Parathyroid adenoma (tissue), 2 donors: ENCODE measurements at regions not wholly inside any gene's neighbourhood (a gene's known extent, or its start where the extent isn't known, plus 50 kb on each side); places are given as distances from the start of the nearest gene placed in this dataset.

Experiments used
- H2AFZ ChIP-seq: fragments of 300-600 bp; sonication (generic); one replicate; pipeline ENCODE4 v1.7.0; 2017; ENCODE audit warnings: antibody characterized with exemption, mild to moderate bottlenecking
- H3K27ac ChIP-seq: fragments of 300-600 bp; sonication (generic); one replicate; pipeline ENCODE4 v1.7.0; 2017
- H3K27me3 ChIP-seq: fragments of 300-600 bp; sonication (generic); one replicate; pipeline ENCODE4 v1.7.0; 2017; ENCODE audit warnings: low read length; ENCODE audit not compliant: control insufficient read depth, insufficient read depth
- H3K36me3 ChIP-seq: fragments of 300-600 bp; sonication (generic); one replicate; pipeline ENCODE4 v1.7.0; 2017; ENCODE audit warnings: low read length; ENCODE audit not compliant: control insufficient read depth, insufficient read depth
- H3K4me1 ChIP-seq: fragments of 300-600 bp; sonication (generic); one replicate; pipeline ENCODE4 v1.7.0; 2017; ENCODE audit warnings: control low read depth
- H3K4me2 ChIP-seq: fragments of 300-600 bp; sonication (generic); one replicate; pipeline ENCODE4 v1.7.0; 2017; ENCODE audit warnings: low read length
- H3K4me3 ChIP-seq: fragments of 300-600 bp; sonication (generic); one replicate; pipeline ENCODE4 v1.7.0; 2017; ENCODE audit warnings: low read depth, low read length
- H3K79me2 ChIP-seq: fragments of 300-600 bp; sonication (generic); one replicate; pipeline ENCODE4 v1.7.0; 2017; ENCODE audit warnings: control low read depth
- H3K9ac ChIP-seq: fragments of 300-600 bp; sonication (generic); one replicate; pipeline ENCODE4 v1.7.0; 2017; ENCODE audit warnings: mild to moderate bottlenecking
- H3K9me3 ChIP-seq: fragments of 300-600 bp; sonication (generic); one replicate; pipeline ENCODE4 v1.7.0; 2017; ENCODE audit warnings: low read length; ENCODE audit not compliant: control insufficient read depth
- TF ChIP-seq, protein P1 (sequence below): fragments of 300-600 bp; sonication (generic); IDR thresholded peaks from one replicate; pipeline ENCODE4 v1.7.0; 2017; ENCODE audit warnings: antibody characterized with exemption, mild to moderate bottlenecking
- donor health status: primary hyperparathyroidism.

DNA sequence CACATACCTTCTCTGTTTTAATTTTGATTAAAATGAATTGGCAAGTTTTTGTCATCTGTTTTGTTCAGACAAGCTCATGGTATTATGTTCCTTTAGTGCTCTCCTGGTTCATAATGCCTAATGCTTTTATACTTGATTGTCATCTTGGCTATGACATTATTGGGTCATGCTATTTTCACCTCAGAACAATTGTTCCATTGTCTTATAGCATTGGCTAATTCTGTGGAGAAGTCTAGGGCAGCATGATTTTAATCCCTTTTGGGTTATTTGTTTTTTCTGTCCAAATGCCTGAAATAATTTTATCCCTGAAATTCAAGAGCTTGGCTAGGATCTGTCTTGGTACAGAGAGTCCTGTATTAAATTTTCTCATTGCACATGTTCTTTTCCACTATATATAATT is 83.8 kb upstream of the CCDC85A start:
- Histone ChIP-seq H3K27me3 (no peaks in the 10 kb centered on the region), H3K9me3 (no peaks in the 10 kb centered on the region), H3K9ac (no peak overlapping the region), H2AFZ (no peak overlapping the region), H3K4me2 (no peak overlapping the region), H3K4me1 (no peaks in the 10 kb centered on the region), H3K36me3 (no peaks in the 10 kb centered on the region), H3K4me3 (no peak overlapping the region), H3K27ac (no peak overlapping the region), H3K79me2 (no peaks in the 10 kb centered on the region)
- TF ChIP-seq, protein P1, sequence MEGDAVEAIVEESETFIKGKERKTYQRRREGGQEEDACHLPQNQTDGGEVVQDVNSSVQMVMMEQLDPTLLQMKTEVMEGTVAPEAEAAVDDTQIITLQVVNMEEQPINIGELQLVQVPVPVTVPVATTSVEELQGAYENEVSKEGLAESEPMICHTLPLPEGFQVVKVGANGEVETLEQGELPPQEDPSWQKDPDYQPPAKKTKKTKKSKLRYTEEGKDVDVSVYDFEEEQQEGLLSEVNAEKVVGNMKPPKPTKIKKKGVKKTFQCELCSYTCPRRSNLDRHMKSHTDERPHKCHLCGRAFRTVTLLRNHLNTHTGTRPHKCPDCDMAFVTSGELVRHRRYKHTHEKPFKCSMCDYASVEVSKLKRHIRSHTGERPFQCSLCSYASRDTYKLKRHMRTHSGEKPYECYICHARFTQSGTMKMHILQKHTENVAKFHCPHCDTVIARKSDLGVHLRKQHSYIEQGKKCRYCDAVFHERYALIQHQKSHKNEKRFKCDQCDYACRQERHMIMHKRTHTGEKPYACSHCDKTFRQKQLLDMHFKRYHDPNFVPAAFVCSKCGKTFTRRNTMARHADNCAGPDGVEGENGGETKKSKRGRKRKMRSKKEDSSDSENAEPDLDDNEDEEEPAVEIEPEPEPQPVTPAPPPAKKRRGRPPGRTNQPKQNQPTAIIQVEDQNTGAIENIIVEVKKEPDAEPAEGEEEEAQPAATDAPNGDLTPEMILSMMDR: no peak

DNA sequence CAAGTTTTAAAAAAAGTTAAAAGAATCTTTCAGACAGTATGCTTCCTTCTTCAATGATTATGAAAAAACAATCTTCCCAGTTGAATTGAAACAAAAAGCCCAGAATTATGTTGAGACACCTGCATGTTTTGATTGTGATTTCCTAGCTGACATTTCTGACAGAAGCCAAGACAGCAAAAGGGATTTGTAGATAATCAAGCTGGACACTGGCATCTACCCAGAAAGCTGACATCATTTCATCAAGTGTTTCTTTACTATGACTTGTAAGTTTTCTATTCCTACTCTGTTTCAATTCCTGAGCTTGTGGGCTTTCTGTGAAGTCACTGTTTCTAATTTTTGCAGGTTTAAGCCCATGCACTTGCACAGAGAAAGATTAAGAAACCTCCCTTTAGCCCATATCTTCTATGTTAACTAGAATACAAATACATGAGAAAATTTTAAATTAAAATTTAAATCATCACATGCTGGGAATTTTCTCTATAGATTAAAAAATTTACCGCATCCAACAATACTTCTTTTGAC is 82.9 kb upstream of the CCDC85A start:
- no peaks in the 10 kb centered on the region for H3K4me1 ChIP-seq
- no peak overlapping the region for H3K4me3 ChIP-seq
- H3K27me3 ChIP-seq: no peaks in the 10 kb centered on the region
- H3K79me2 ChIP-seq: no peaks in the 10 kb centered on the region
- H3K9ac ChIP-seq: no peak overlapping the region
- no peak overlapping the region for H3K27ac ChIP-seq
- no peaks in the 10 kb centered on the region for H3K9me3 ChIP-seq
- H2AFZ ChIP-seq: no peak overlapping the region
- H3K36me3 ChIP-seq: no peaks in the 10 kb centered on the region
- H3K4me2 ChIP-seq: no peak overlapping the region
- TF ChIP-seq, protein P1: no peak

DNA sequence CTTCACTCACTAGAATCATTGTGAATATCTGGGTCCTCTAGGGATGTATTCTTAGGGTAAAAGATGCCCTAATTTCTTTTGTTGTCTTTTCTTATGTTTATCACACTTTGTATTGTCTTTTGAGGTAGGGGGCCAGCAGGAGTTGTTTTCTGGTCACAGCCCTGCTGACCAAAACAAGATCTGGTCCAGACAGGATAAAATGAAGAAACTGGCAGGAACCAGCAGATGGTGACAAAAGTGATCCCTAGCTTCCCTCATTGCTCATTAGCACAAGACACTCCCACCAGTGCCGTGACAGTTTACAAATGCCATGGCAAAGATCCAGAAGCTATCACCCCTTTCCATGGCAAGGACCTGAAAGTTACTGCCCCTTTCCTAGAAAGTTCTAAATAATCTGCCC is 81.7 kb upstream of the CCDC85A start:
- H3K4me1 ChIP-seq: no peaks in the 10 kb centered on the region
- no peak overlapping the region for H3K4me3 ChIP-seq
- no peak overlapping the region for H3K27ac ChIP-seq
- no peak overlapping the region for H3K4me2 ChIP-seq
- TF ChIP-seq, protein P1: no peak
- no peak overlapping the region for H2AFZ ChIP-seq
- no peaks in the 10 kb centered on the region for H3K9me3 ChIP-seq
- H3K36me3 ChIP-seq: no peaks in the 10 kb centered on the region
- no peaks in the 10 kb centered on the region for H3K79me2 ChIP-seq
- H3K9ac ChIP-seq: no peak overlapping the region
- H3K27me3 ChIP-seq: no peaks in the 10 kb centered on the region

DNA sequence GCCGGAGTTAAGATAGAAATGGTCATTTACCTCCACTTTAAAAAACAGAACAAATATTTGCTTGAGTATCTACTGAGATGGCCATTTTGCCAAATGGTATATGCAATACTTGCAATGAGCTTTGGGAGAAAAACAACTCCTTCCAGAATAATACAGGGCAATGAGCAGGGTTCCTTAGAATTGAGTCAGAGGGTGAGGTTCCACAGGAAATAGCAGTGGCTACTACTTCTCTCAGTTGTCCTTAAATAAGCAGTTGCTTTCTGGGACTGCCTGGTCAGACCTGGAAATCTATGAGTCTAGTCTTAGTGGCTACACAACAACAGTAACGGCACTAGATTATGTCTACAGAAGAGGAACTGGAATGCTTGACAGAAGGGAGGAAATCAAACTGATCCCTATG is 80.9 kb upstream of the CCDC85A start:
- H3K4me1 ChIP-seq: no peaks in the 10 kb centered on the region
- no peak overlapping the region for H3K4me2 ChIP-seq
- no peaks in the 10 kb centered on the region for H3K27me3 ChIP-seq
- no peak overlapping the region for H2AFZ ChIP-seq
- no peak overlapping the region for H3K27ac ChIP-seq
- no peaks in the 10 kb centered on the region for H3K9me3 ChIP-seq
- H3K4me3 ChIP-seq: no peak overlapping the region
- TF ChIP-seq, protein P1: no peak
- no peak overlapping the region for H3K9ac ChIP-seq
- no peaks in the 10 kb centered on the region for H3K36me3 ChIP-seq
- H3K79me2 ChIP-seq: no peaks in the 10 kb centered on the region

DNA sequence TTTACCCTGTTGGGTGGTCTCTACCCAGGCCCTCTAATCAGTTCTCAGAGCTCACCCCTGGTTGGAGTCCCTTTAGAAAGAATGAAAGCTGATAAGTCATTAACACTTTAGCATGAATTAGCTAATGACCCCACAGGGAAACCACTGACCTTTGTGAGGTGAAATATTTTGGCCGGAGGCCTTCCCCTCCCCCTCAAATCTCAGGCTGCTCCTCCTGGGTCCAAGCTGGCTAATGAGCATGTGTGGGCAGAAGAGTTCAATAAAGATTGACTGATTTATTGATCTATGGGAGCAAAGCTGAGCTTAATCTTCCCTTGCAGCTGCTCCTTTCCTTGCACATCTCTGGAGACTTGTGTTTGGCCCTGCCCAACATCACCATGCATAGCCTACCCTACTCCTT is 78.8 kb upstream of the CCDC85A start:
- Histone ChIP-seq H3K4me3 (no peak overlapping the region), H3K79me2 (no peaks in the 10 kb centered on the region), H3K4me2 (no peak overlapping the region), H3K27me3 (no peaks in the 10 kb centered on the region), H3K4me1 (no peaks in the 10 kb centered on the region), H2AFZ (no peak overlapping the region), H3K27ac (no peak overlapping the region), H3K36me3 (no peaks in the 10 kb centered on the region), H3K9ac (no peak overlapping the region), H3K9me3 (no peaks in the 10 kb centered on the region)
- TF ChIP-seq, protein P1: no peak
